ENCODE measurements at regions not wholly inside any gene's neighbourhood (a gene's known extent, or its start where the extent isn't known, plus 50 kb on each side); places are given as distances from the start of the nearest gene placed in this dataset.

DNA sequence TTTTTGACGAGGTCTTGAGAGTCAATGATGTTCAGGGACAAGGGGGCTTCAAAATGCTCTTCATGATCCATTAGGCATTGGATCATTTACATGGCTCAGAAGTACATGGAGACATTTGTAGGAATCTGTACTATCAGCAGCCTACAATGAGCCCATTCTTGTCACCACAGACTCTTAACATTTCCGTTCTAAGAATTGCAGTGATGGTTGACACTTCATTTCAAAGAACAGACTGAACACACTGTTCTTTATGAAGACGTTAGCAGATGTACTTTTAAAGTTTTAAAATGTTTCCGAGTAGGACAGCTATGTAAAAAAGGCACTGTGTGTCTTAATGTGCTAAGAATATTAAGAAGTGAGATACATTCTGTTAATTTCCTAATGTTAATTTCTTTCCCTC lies 97.3 kb upstream of the GOT2 start:
- Histone ChIP-seq H3K4me1 (replicated peaks in 1 of 2; ENCODE audit: control insufficient read depth in 2 of 2, insufficient read depth in 2 of 2, low read length in 2 of 2) (no peaks in the 10 kb centered on the region), H3K4me3 (no peak overlapping the region), H3K27me3 (ENCODE audit: control insufficient read depth in 2 of 2, insufficient read depth in 2 of 2, low read length in 2 of 2) (peaks cover 0 to 2% of the 10 kb centered on the region in 2 experiments; a peak in 1 of 5 replicates), H3K9me1 (ENCODE audit: control insufficient read depth, insufficient read depth, low read length) (no peaks in the 10 kb centered on the region), H3K79me2 (ENCODE audit: control insufficient read depth, insufficient read depth, low read length) (no peaks in the 10 kb centered on the region), H3K9me3 (replicated peaks; ENCODE audit: control insufficient read depth, insufficient read depth, low read depth, low read length) (no peaks in the 10 kb centered on the region), H4K20me1 (replicated peaks; ENCODE audit: control insufficient read depth, insufficient read depth, low read length) (no peaks in the 10 kb centered on the region), H3K27ac (ENCODE audit: extremely low read depth, low read depth, low read length) (no peak overlapping the region), H2AFZ (ENCODE audit: low read depth, low read length) (no peak overlapping the region), H3K4me2 (ENCODE audit: insufficient read depth, low read length) (no peak overlapping the region), H3K9ac (ENCODE audit: insufficient read depth in 1 of 2, low read depth in 2 of 2, low read length in 2 of 2) (no peak overlapping the region), H3K36me3 (ENCODE audit: control insufficient read depth, insufficient read depth, low read length) (no peaks in the 10 kb centered on the region)
- no peak for FAIRE-seq
- in situ Hi-C loops (cut with MboI) = no loop called here
- no TSS peak for BruUV-seq (replicated peaks)
- intact Hi-C loops (cut with micrococcal nuclease) = no loop called here
- DNase-seq (ENCODE audit: extremely low read depth in 1 of 4, low spot score in 3 of 4) = no peak
- CTCF ChIA-PET (ENCODE audit: low intra/inter-chr PET ratio) = no interaction called here
- ATAC-seq = no peak
- POLR2A ChIA-PET = no interaction called here
- 0% methylated on average over 4 of the region's 4 CpGs for WGBS (ENCODE audit: insufficient coverage, low coverage, missing lambda C conversion rate)
- TF ChIP-seq ZNF140 (CRISPR knock-in tag; IDR thresholded peaks at IDR 0.05) (no peak), GTF2E2 (tag; IDR thresholded peaks at IDR 0.05) (no peak), E2F3 (CRISPR knock-in tag; IDR thresholded peaks at IDR 0.05) (no peak), NFE2L1 (tag; IDR thresholded peaks at IDR 0.05; ENCODE audit: borderline replicate concordance, low read depth) (no peak), DNMT1 (IDR thresholded peaks at IDR 0.05) (no peak), ZNF274 (IDR thresholded peaks at IDR 0.05; ENCODE audit: borderline replicate concordance, low read depth, low read length) (no peak), ETS2 (tag; IDR thresholded peaks at IDR 0.05; ENCODE audit: borderline replicate concordance, poor library complexity, severe bottlenecking) (no peak), ID3 (CRISPR knock-in tag; IDR thresholded peaks at IDR 0.05) (no peak), ID3 (tag; IDR thresholded peaks at IDR 0.05) (no peak)
- TF ChIP-seq, protein P1, sequence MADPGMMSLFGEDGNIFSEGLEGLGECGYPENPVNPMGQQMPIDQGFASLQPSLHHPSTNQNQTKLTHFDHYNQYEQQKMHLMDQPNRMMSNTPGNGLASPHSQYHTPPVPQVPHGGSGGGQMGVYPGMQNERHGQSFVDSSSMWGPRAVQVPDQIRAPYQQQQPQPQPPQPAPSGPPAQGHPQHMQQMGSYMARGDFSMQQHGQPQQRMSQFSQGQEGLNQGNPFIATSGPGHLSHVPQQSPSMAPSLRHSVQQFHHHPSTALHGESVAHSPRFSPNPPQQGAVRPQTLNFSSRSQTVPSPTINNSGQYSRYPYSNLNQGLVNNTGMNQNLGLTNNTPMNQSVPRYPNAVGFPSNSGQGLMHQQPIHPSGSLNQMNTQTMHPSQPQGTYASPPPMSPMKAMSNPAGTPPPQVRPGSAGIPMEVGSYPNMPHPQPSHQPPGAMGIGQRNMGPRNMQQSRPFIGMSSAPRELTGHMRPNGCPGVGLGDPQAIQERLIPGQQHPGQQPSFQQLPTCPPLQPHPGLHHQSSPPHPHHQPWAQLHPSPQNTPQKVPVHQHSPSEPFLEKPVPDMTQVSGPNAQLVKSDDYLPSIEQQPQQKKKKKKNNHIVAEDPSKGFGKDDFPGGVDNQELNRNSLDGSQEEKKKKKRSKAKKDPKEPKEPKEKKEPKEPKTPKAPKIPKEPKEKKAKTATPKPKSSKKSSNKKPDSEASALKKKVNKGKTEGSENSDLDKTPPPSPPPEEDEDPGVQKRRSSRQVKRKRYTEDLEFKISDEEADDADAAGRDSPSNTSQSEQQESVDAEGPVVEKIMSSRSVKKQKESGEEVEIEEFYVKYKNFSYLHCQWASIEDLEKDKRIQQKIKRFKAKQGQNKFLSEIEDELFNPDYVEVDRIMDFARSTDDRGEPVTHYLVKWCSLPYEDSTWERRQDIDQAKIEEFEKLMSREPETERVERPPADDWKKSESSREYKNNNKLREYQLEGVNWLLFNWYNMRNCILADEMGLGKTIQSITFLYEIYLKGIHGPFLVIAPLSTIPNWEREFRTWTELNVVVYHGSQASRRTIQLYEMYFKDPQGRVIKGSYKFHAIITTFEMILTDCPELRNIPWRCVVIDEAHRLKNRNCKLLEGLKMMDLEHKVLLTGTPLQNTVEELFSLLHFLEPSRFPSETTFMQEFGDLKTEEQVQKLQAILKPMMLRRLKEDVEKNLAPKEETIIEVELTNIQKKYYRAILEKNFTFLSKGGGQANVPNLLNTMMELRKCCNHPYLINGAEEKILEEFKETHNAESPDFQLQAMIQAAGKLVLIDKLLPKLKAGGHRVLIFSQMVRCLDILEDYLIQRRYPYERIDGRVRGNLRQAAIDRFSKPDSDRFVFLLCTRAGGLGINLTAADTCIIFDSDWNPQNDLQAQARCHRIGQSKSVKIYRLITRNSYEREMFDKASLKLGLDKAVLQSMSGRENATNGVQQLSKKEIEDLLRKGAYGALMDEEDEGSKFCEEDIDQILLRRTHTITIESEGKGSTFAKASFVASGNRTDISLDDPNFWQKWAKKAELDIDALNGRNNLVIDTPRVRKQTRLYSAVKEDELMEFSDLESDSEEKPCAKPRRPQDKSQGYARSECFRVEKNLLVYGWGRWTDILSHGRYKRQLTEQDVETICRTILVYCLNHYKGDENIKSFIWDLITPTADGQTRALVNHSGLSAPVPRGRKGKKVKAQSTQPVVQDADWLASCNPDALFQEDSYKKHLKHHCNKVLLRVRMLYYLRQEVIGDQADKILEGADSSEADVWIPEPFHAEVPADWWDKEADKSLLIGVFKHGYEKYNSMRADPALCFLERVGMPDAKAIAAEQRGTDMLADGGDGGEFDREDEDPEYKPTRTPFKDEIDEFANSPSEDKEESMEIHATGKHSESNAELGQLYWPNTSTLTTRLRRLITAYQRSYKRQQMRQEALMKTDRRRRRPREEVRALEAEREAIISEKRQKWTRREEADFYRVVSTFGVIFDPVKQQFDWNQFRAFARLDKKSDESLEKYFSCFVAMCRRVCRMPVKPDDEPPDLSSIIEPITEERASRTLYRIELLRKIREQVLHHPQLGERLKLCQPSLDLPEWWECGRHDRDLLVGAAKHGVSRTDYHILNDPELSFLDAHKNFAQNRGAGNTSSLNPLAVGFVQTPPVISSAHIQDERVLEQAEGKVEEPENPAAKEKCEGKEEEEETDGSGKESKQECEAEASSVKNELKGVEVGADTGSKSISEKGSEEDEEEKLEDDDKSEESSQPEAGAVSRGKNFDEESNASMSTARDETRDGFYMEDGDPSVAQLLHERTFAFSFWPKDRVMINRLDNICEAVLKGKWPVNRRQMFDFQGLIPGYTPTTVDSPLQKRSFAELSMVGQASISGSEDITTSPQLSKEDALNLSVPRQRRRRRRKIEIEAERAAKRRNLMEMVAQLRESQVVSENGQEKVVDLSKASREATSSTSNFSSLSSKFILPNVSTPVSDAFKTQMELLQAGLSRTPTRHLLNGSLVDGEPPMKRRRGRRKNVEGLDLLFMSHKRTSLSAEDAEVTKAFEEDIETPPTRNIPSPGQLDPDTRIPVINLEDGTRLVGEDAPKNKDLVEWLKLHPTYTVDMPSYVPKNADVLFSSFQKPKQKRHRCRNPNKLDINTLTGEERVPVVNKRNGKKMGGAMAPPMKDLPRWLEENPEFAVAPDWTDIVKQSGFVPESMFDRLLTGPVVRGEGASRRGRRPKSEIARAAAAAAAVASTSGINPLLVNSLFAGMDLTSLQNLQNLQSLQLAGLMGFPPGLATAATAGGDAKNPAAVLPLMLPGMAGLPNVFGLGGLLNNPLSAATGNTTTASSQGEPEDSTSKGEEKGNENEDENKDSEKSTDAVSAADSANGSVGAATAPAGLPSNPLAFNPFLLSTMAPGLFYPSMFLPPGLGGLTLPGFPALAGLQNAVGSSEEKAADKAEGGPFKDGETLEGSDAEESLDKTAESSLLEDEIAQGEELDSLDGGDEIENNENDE (IDR thresholded peaks at IDR 0.05; ENCODE audit: low read depth, low read length) = no peak
